ENCODE measurements at regions not wholly inside any gene's neighbourhood (a gene's known extent, or its start where the extent isn't known, plus 50 kb on each side); places are given as distances from the start of the nearest gene placed in this dataset.

DNA sequence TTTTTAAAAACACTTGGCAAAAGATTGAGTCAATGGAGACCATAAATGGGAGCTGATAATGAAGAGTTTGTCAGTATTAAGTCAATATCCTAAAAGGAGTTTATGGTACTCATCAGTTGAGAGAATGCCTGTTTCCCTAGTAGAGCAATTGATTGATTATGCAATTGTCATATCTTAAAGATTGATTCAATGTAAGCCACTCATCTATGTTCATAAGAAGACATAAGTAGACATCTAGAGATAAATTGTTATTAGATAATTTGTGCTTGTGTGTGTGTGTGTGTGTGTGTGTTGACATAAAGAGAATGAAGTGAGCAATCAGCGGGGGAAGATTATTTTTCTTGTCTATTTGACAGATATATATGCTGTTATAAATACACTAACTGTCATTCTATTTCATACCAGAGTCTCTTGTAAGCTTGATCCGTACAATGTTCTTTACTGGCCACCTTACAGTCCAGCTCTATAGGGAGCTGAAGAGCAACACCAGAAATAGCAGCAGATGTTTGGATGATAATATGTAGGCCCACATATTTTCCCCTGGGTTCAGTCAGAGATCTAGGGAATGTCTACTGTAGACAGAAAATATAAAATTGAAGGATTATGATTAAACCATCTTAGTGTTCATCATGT is 848.6 kb upstream of the EPHA6 start:
- no peak for TF ChIP-seq EZH2 (IDR thresholded peaks at IDR 0.05; ENCODE audit: borderline replicate concordance, insufficient read depth, low read depth, low read length, poor library complexity, severe bottlenecking)
- TF ChIP-seq, protein P1, sequence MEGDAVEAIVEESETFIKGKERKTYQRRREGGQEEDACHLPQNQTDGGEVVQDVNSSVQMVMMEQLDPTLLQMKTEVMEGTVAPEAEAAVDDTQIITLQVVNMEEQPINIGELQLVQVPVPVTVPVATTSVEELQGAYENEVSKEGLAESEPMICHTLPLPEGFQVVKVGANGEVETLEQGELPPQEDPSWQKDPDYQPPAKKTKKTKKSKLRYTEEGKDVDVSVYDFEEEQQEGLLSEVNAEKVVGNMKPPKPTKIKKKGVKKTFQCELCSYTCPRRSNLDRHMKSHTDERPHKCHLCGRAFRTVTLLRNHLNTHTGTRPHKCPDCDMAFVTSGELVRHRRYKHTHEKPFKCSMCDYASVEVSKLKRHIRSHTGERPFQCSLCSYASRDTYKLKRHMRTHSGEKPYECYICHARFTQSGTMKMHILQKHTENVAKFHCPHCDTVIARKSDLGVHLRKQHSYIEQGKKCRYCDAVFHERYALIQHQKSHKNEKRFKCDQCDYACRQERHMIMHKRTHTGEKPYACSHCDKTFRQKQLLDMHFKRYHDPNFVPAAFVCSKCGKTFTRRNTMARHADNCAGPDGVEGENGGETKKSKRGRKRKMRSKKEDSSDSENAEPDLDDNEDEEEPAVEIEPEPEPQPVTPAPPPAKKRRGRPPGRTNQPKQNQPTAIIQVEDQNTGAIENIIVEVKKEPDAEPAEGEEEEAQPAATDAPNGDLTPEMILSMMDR (IDR thresholded peaks at IDR 0.05) = no peak

Measured in B cell (primary cell).